GM21447 (cell line): ENCODE measurements at regions not wholly inside any gene's neighbourhood (a gene's known extent, or its start where the extent isn't known, plus 50 kb on each side); places are given as distances from the start of the nearest gene placed in this dataset.

Experiments
- ATAC-seq: cut with Tn5 transposase; IDR thresholded peaks from one replicate; pipeline ENCODE4 v1.9.1; 2021; ENCODE audit not compliant: unreplicated experiment

- ATAC-seq: no peak
Observed at GRCh38 chr16:51556694-51557340, 405.7 kb upstream of the SALL1 start.

GRCh38 chr16:51553910-51554309, 402.8 kb upstream of the SALL1 start:
- ATAC-seq: no peak

- ATAC-seq: no peak
Observed at GRCh38 chr16:51553314-51553713, 402.2 kb upstream of the SALL1 start.

GRCh38 chr16:51550800-51551347, 399.8 kb upstream of the SALL1 start:
- no peak for ATAC-seq

- no peak for ATAC-seq
Observed at GRCh38 chr16:51549836-51550235, 398.8 kb upstream of the SALL1 start.

GRCh38 chr16:51545951-51546350, 394.9 kb upstream of the SALL1 start:
- no peak for ATAC-seq

- no peak for ATAC-seq
Observed at GRCh38 chr16:51544851-51545467, 393.9 kb upstream of the SALL1 start.

GRCh38 chr16:51543971-51544370, 392.9 kb upstream of the SALL1 start:
- no peak for ATAC-seq

GRCh38 chr16:51542981-51543815, 392.1 kb upstream of the SALL1 start:
- ATAC-seq: no peak

GRCh38 chr16:51540259-51540658, 389.2 kb upstream of the SALL1 start:
- ATAC-seq: no peak

- ATAC-seq: no peak
Observed at GRCh38 chr16:51538707-51539498, 387.8 kb upstream of the SALL1 start.

GRCh38 chr16:51535591-51535990, 384.5 kb upstream of the SALL1 start:
- ATAC-seq: no peak

- no peak for ATAC-seq
Observed at GRCh38 chr16:51532551-51532950, 381.5 kb upstream of the SALL1 start.

- no peak for ATAC-seq
Observed at GRCh38 chr16:51531271-51531670, 380.2 kb upstream of the SALL1 start.

GRCh38 chr16:51527349-51527748, 376.3 kb upstream of the SALL1 start:
- no peak for ATAC-seq

GRCh38 chr16:51526621-51527020, 375.6 kb upstream of the SALL1 start:
- ATAC-seq: no peak

- ATAC-seq: no peak
Observed at GRCh38 chr16:51524555-51525373, 373.7 kb upstream of the SALL1 start.

- ATAC-seq: no peak
Observed at GRCh38 chr16:51524070-51524469, 373.0 kb upstream of the SALL1 start.

- no peak for ATAC-seq
Observed at GRCh38 chr16:51523400-51523799, 372.3 kb upstream of the SALL1 start.

GRCh38 chr16:51522902-51523301, 371.8 kb upstream of the SALL1 start:
- ATAC-seq: no peak
